GM12875 (cell line): ENCODE measurements at regions not wholly inside any gene's neighbourhood (a gene's known extent, or its start where the extent isn't known, plus 50 kb on each side); places are given as distances from the start of the nearest gene placed in this dataset.

ENCODE experiments used
- H3K4me3 ChIP-seq: one replicate; pipeline ENCODE4 v1.5.1; 2011; ENCODE audit warnings: low read depth, low read length, control low read depth
- TF ChIP-seq, protein P1 (sequence below): IDR thresholded peaks from 2 replicates; pipeline ENCODE4 v1.5.1; 2011; ENCODE audit warnings: low read depth, mild to moderate bottlenecking, control low read depth, inconsistent platforms, low read length, moderate library complexity, borderline replicate concordance; ENCODE audit not compliant: insufficient read depth

DNA sequence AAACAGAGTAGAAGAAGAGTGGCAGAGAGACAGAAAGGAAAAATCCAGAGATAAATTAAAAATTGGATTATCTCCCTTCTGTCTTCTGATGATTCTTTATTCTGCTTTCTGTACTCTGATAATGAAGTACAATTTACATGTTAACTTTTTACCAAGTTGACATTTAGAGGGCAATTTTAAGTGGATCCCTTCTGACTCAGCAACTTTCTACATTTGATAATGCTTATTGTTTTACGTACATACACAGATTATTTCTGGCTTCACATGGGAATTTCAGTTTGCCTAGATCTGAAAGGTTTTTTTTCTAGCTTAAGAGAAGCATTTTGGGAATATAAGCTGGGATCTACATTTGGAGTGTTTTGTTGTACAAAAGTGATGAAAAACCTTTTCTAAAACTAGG is 491.3 kb downstream of the OTOL1 start:
- H3K4me3 ChIP-seq = no peak overlapping the region
- TF ChIP-seq, protein P1, sequence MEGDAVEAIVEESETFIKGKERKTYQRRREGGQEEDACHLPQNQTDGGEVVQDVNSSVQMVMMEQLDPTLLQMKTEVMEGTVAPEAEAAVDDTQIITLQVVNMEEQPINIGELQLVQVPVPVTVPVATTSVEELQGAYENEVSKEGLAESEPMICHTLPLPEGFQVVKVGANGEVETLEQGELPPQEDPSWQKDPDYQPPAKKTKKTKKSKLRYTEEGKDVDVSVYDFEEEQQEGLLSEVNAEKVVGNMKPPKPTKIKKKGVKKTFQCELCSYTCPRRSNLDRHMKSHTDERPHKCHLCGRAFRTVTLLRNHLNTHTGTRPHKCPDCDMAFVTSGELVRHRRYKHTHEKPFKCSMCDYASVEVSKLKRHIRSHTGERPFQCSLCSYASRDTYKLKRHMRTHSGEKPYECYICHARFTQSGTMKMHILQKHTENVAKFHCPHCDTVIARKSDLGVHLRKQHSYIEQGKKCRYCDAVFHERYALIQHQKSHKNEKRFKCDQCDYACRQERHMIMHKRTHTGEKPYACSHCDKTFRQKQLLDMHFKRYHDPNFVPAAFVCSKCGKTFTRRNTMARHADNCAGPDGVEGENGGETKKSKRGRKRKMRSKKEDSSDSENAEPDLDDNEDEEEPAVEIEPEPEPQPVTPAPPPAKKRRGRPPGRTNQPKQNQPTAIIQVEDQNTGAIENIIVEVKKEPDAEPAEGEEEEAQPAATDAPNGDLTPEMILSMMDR = no peak

DNA sequence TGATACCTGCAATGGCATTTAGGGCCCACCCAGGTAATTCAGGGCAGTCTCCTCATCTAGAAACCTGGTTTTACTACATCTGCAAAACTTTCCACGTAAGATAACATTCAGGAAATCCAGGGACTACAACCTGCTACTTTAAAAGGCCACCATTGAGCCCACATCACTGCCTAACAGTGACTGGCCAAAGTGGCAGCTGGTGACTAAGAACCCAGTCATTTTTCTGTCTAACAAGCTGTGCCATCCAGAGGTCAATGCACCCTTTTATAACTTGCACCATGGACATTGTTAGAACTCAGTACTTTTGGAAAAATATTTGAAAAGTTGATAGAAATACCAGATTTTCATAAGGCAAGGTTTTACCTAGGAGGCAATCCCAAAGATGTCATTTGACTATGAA is 492.4 kb downstream of the OTOL1 start:
- H3K4me3 ChIP-seq = no peak overlapping the region
- TF ChIP-seq, protein P1 = no peak

DNA sequence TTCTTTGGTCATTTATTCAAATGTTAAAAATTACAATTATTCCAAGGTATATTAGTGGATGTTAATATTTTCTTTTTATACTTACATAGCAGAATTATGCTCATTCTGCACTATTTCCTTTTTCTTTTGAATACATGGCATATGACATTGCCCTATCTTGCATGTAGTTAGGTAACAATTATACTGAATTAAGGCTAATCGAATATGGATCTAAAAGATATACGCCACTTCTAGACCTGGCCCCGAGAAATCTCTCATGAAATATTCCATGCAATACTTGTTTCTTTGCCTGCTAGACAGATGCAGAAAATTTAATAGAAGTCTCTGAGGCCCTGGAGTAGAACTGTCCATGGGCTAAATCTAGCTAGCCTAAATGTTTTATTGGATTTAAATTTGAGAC is 493.4 kb downstream of the OTOL1 start:
- TF ChIP-seq, protein P1 = no peak
- no peak overlapping the region for H3K4me3 ChIP-seq

DNA sequence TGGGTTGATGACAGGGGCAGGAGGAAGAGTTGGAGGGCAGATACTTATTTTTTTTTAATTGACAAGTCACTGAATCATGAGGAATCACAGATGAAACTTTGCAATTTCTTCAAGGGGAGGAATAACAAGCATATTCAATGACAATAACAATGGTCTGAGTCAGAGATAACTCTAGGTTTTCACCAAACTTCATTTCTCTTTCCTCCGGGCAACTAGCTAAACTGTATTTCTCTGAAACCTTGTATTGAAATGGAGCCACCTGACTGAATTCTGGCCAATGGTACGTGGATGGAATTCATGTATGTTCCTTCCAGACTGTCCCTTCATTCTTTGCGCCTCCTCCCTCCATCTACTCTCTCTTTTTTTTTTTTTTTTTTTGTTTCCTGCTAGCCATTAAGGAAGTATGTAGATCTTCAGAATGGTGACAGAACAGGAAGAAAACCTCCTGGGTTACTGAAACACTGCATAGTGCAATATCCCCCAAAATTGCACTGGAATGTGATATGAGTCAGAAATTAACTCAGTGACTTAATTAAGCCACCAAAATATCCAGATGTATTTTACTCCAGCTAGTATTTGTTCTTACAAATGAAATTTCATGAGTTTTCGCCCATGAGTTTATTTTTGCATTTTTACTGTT is 495.4 kb downstream of the OTOL1 start:
- TF ChIP-seq, protein P1 = no peak
- no peak overlapping the region for H3K4me3 ChIP-seq

DNA sequence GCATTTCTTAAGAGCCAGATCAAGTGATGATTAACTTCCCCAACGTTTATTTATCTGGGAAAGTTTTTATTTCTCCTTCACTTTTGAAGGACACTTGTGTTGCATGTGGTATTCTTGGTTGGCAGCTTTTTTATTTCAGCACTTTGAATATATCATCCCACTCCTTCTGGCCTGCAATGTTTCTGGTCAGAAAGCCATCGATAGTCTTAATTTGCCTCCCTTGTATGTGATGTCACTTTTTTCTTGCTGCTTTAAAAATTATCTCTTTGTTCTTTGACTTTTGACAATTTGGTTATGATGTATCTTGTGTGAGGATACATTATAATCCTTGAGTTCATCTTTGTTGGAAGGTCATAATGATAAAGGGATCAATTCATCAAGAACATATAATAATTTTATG is 503.2 kb downstream of the OTOL1 start:
- H3K4me3 ChIP-seq = no peak overlapping the region
- TF ChIP-seq, protein P1 = no peak

DNA sequence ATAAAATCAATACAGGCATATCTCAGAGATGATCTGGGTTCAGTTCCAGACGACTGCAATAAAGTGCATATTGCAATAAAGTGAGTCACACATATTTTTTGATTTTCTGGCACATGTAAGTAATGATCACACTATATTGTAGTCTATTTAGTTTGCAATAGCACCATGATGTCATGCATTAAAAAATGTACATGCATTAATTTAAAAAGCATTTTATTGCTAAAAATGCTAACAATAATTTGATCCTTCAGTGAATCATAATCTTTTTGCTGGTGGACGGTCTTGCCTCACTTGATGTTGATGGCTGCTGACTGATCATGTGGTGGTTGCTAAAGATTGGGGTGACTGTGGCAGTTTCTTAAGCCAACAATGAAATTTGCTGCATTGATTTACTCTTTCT is 511.1 kb downstream of the OTOL1 start:
- TF ChIP-seq, protein P1 = no peak
- H3K4me3 ChIP-seq = no peak overlapping the region

DNA sequence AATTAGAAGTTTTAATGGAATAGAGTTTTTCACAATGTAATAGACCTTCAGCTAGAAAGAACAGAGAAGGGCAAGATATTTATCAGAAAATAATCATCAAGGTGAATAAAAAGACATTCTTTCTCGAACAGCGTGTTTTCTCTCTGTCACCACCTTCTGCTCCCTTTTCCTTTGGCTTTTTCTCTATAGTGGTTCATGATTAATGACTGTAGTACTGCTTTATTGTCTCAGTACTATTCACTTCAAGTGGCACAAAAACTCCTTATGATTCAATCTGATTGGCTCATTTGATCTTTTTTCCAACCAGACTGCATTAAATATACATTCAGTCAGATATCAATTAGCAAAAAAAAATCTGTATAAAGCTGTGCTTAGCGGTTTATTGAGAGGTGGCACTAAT is 516.0 kb downstream of the OTOL1 start:
- H3K4me3 ChIP-seq = no peak overlapping the region
- TF ChIP-seq, protein P1 = no peak
